Endothelial cell of umbilical vein (primary cell): ENCODE measurements at regions not wholly inside any gene's neighbourhood (a gene's known extent, or its start where the extent isn't known, plus 50 kb on each side); places are given as distances from the start of the nearest gene placed in this dataset.

ENCODE experiments used
- BruUV-seq: library from RNA; stranded (reverse); fragments of 400-500 nt; replicated peaks from 2 replicates; lab custom pipeline; 2021; lab: Mats Ljungman, UMichigan
- CTCF ChIA-PET: fragments of 300-600, 350-600 bp; sonication (Branson Sonifier 250); formaldehyde crosslinking; loops from one replicate; lab custom pipeline; 2021; ENCODE audit warnings: antibody characterized with exemption, inconsistent platforms; lab: Charles Lee
- POLR2A ChIA-PET: fragments of 300-600, 350-600 bp; sonication (Branson Sonifier 250); formaldehyde crosslinking; loops from one replicate; lab custom pipeline; 2021; ENCODE audit warnings: antibody characterized with exemption, inconsistent platforms; lab: Charles Lee
- DNase-seq: peaks from one replicate; pipeline ENCODE4 v3.0.0-alpha.2; 2011; ENCODE audit warnings: low read depth, low spot score
- FAIRE-seq: peaks from 2 replicates; lab custom pipeline; 2011; peaks lifted over from hg19 to GRCh38; lab: Jason Lieb, UNC
- H2AFZ ChIP-seq: 2 replicates; pipeline ENCODE4 v1.6.0; 2012; ENCODE audit warnings: low read depth, low read length, control low read depth, inconsistent platforms
- H3K27ac ChIP-seq: 2 replicates; pipeline ENCODE4 v1.5.1; 2011; ENCODE audit warnings: low read depth, mild to moderate bottlenecking, control low read depth, low read length, moderate library complexity; ENCODE audit not compliant: insufficient read depth
- H3K27me3 ChIP-seq, 2 experiments: 2 replicates each; pipeline versions ENCODE4 v1.6.0 to v1.6.1; 2011; ENCODE audit warnings: low read length in 2 of 2, mixed read lengths in 1 of 2; ENCODE audit not compliant: control insufficient read depth in 2 of 2, insufficient read depth in 2 of 2
- H3K36me3 ChIP-seq, 2 experiments: 2 replicates in 1 of 2; 3 replicates in 1 of 2; pipeline ENCODE4 v1.5.1; 2011; ENCODE audit warnings: low read length in 2 of 2, mild to moderate bottlenecking in 1 of 2, moderate library complexity in 1 of 2; ENCODE audit not compliant: control insufficient read depth in 2 of 2, insufficient read depth in 2 of 2; ENCODE audit errors: extremely low read depth in 1 of 2
- H3K4me1 ChIP-seq: 3 replicates; pipeline ENCODE4 v1.5.1; 2011; ENCODE audit warnings: mild to moderate bottlenecking, low read length; ENCODE audit not compliant: control insufficient read depth, insufficient read depth; ENCODE audit errors: extremely low read depth
- H3K4me2 ChIP-seq: 2 replicates; pipeline ENCODE4 v1.6.1; 2011; ENCODE audit warnings: low read length, control low read depth, mixed read lengths; ENCODE audit not compliant: insufficient read depth
- H3K4me3 ChIP-seq, 3 experiments: fragments of 200-600 bp in 1 of 3; sonication (generic), shearing (Covaris generic) in 1 of 3; replicated peaks in 1 of 3; 2 replicates each; pipeline ENCODE4 v1.5.1; 2011 to 2016; ENCODE audit warnings: control low read depth in 3 of 3, low read length in 3 of 3, mild to moderate bottlenecking in 2 of 3, inconsistent platforms in 1 of 3, low read depth in 1 of 3, moderate library complexity in 1 of 3; ENCODE audit not compliant: insufficient read depth in 1 of 3
- H3K79me2 ChIP-seq: 2 replicates; pipeline ENCODE4 v1.6.0; 2012; ENCODE audit warnings: low read length, inconsistent platforms; ENCODE audit not compliant: control insufficient read depth, insufficient read depth
- H3K9ac ChIP-seq: replicated peaks from 2 replicates; pipeline ENCODE3; 2011; ENCODE audit warnings: low read length, control low read depth; ENCODE audit not compliant: insufficient read depth; ENCODE audit errors: extremely low read depth
- H3K9me1 ChIP-seq: replicated peaks from 3 replicates; pipeline ENCODE4 v1.6.0; 2011; ENCODE audit warnings: mild to moderate bottlenecking, low read length; ENCODE audit not compliant: control insufficient read depth, insufficient read depth; ENCODE audit errors: extremely low read depth
- H3K9me3 ChIP-seq: replicated peaks from 2 replicates; pipeline ENCODE4 v1.5.1; 2012; ENCODE audit warnings: low read length, inconsistent platforms; ENCODE audit not compliant: control insufficient read depth, insufficient read depth
- H4K20me1 ChIP-seq: replicated peaks from 2 replicates; pipeline ENCODE3; 2011; ENCODE audit warnings: mild to moderate bottlenecking, low read length; ENCODE audit not compliant: control insufficient read depth, insufficient read depth; ENCODE audit errors: extremely low read depth
- EZH2 ChIP-seq: IDR thresholded peaks from 2 replicates; pipeline ENCODE4 v1.6.1; 2012; ENCODE audit warnings: borderline replicate concordance, low read depth, mild to moderate bottlenecking, moderate library complexity, low read length, inconsistent platforms; ENCODE audit not compliant: severe bottlenecking
- FOS ChIP-seq: IDR thresholded peaks from 2 replicates; pipeline ENCODE4 v1.6.1; 2011; ENCODE audit warnings: mild to moderate bottlenecking, low read length, moderate library complexity, borderline replicate concordance; ENCODE audit not compliant: insufficient read depth
- GATA2 ChIP-seq: IDR thresholded peaks from 2 replicates; pipeline ENCODE4 v1.7.0; 2011; ENCODE audit warnings: low read depth, mild to moderate bottlenecking, moderate library complexity, mixed read lengths, low read length; ENCODE audit not compliant: insufficient read length, insufficient read depth
- JUN ChIP-seq: IDR thresholded peaks from 2 replicates; pipeline ENCODE4 v1.6.1; 2011; ENCODE audit warnings: borderline replicate concordance, low read depth; ENCODE audit not compliant: insufficient read length, insufficient read depth
- MYC ChIP-seq: IDR thresholded peaks from one replicate; pipeline ENCODE4 v1.6.1; 2011; ENCODE audit warnings: mild to moderate bottlenecking, low read depth, low read length
- POLR2A ChIP-seq: IDR thresholded peaks from 2 replicates; pipeline ENCODE4 v1.6.1; 2012; ENCODE audit warnings: low read depth, mild to moderate bottlenecking, control low read depth, low read length
- POLR2AphosphoS5 ChIP-seq: IDR thresholded peaks from 2 replicates; pipeline ENCODE4 v1.6.1; 2012; ENCODE audit warnings: low read depth, mild to moderate bottlenecking, control low read depth, low read length, moderate library complexity; ENCODE audit not compliant: insufficient read depth
- dilution Hi-C: fragments of 300-500 bp; cut with MboI; formaldehyde crosslinking; loops from one replicate; pipeline ENCODE4 v1.15.0; 2019; ENCODE audit warnings: low sequenced_read_pairs; ENCODE audit not compliant: extremely low pct_ligation_motif_present
- intact Hi-C: fragments of 100-400 bp; cut with micrococcal nuclease; formaldehyde crosslinking; loops from one replicate; pipeline ENCODE4 v1.10.0; 2022
- TF ChIP-seq, protein P1 (sequence below): IDR thresholded peaks from 2 replicates; pipeline ENCODE4 v1.6.1; 2011; ENCODE audit not compliant: insufficient read depth, insufficient read length
- TF ChIP-seq, protein P2 (sequence below), 2 donors: IDR thresholded peaks; 1 replicate in 1 of 2; 2 replicates in 1 of 2; pipeline ENCODE4 v1.5.1; 2011; ENCODE audit warnings: low read length in 2 of 2, mild to moderate bottlenecking in 2 of 2, moderate library complexity in 2 of 2, control low read depth in 1 of 2, inconsistent platforms in 1 of 2, low read depth in 1 of 2; ENCODE audit not compliant: insufficient read depth in 1 of 2; ENCODE audit errors: extremely low read depth in 1 of 2

DNA sequence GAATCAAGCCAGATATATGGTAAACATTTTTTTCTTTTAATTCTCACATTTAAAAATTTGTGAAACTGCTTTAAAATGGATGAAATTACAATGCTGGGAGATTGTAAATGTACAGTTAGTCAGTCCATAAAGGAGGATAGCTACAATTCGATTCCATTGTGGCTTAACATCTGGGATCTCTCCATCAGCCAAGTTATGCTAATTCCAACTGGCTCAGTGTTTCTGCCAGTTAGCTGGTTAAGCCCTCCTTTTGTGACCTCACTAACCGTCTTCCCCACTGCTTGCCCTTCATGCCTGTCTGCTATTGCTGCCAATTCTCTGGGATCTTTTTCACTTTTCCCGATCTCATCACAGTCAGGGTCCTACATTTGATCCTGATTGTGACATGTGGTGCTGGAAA, 1347.6 kb downstream of the CDH11 start:
- intact Hi-C loops: no loop called here
- no peak overlapping the region for H3K4me2 ChIP-seq
- no peak overlapping the region for H3K9ac ChIP-seq
- no peaks in the 10 kb centered on the region for H3K9me3 ChIP-seq
- H3K9me1 ChIP-seq: no peaks in the 10 kb centered on the region
- H4K20me1 ChIP-seq: no peaks in the 10 kb centered on the region
- no peak overlapping the region for H2AFZ ChIP-seq
- DNase-seq (no peak), FAIRE-seq (no peak)
- no peaks in the 10 kb centered on the region for H3K79me2 ChIP-seq
- TF ChIP-seq POLR2AphosphoS5: no peak
- TF ChIP-seq MYC: no peak
- TF ChIP-seq, protein P1, sequence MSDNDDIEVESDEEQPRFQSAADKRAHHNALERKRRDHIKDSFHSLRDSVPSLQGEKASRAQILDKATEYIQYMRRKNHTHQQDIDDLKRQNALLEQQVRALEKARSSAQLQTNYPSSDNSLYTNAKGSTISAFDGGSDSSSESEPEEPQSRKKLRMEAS: no peak
- no peak for TF ChIP-seq GATA2
- TF ChIP-seq EZH2: no peak
- no peak for TF ChIP-seq POLR2A
- TF ChIP-seq FOS: no peak
- TF ChIP-seq JUN: no peak
- no peak overlapping the region for H3K4me3 ChIP-seq
- dilution Hi-C loops: no loop called here
- CTCF ChIA-PET: no interaction called here
- no peaks in the 10 kb centered on the region for H3K4me1 ChIP-seq
- no peak overlapping the region for H3K27ac ChIP-seq
- POLR2A ChIA-PET: no interaction called here
- no TSS peak for BruUV-seq
- H3K27me3 ChIP-seq: no peaks in the 10 kb centered on the region
- no peaks in the 10 kb centered on the region for H3K36me3 ChIP-seq

DNA sequence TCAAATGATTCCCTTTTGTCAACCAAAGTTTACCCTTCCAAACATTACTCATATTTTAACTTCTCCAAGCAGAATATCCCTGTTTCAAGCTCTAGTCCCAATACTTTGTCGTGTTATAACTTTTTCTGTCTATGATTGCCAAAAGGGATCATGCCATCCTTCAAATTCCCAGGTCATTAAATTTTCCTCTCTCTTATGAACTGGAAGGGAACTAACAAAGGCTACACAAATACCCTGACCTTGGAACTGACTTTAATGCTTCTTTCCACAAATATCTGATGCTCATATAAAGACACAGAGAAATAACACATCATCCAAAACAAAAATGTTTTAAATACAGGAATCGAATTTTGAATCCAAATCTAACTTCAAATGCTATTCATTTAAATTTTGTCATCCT, 1352.7 kb downstream of the CDH11 start:
- ChIA-PET POLR2A (no interaction called here), CTCF (no interaction called here)
- no peaks in the 10 kb centered on the region for H3K9me3 ChIP-seq
- no peak overlapping the region for H2AFZ ChIP-seq
- H4K20me1 ChIP-seq: no peaks in the 10 kb centered on the region
- no peaks in the 10 kb centered on the region for H3K79me2 ChIP-seq
- DNase-seq (no peak), FAIRE-seq (no peak)
- TF ChIP-seq, protein P1: no peak
- no peak for TF ChIP-seq JUN
- TF ChIP-seq FOS: no peak
- TF ChIP-seq POLR2AphosphoS5: no peak
- no peak for TF ChIP-seq EZH2
- no peak for TF ChIP-seq MYC
- no peak for TF ChIP-seq GATA2
- TF ChIP-seq POLR2A: no peak
- TF ChIP-seq, protein P2, sequence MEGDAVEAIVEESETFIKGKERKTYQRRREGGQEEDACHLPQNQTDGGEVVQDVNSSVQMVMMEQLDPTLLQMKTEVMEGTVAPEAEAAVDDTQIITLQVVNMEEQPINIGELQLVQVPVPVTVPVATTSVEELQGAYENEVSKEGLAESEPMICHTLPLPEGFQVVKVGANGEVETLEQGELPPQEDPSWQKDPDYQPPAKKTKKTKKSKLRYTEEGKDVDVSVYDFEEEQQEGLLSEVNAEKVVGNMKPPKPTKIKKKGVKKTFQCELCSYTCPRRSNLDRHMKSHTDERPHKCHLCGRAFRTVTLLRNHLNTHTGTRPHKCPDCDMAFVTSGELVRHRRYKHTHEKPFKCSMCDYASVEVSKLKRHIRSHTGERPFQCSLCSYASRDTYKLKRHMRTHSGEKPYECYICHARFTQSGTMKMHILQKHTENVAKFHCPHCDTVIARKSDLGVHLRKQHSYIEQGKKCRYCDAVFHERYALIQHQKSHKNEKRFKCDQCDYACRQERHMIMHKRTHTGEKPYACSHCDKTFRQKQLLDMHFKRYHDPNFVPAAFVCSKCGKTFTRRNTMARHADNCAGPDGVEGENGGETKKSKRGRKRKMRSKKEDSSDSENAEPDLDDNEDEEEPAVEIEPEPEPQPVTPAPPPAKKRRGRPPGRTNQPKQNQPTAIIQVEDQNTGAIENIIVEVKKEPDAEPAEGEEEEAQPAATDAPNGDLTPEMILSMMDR (IDR thresholded peaks at IDR 0.05; ENCODE audit: extremely low read depth in 1 of 2, insufficient read depth in 1 of 2, low read depth in 1 of 2, low read length in 2 of 2): no peak
- H3K27ac ChIP-seq: no peak overlapping the region
- no peak overlapping the region for H3K4me3 ChIP-seq
- H3K9me1 ChIP-seq: no peaks in the 10 kb centered on the region
- no peak overlapping the region for H3K4me2 ChIP-seq
- intact Hi-C loops: no loop called here
- BruUV-seq: no TSS peak
- dilution Hi-C loops: no loop called here
- no peaks in the 10 kb centered on the region for H3K27me3 ChIP-seq
- no peaks in the 10 kb centered on the region for H3K36me3 ChIP-seq
- H3K4me1 ChIP-seq: no peaks in the 10 kb centered on the region
- H3K9ac ChIP-seq: no peak overlapping the region
